ENCODE measurements at regions not wholly inside any gene's neighbourhood (a gene's known extent, or its start where the extent isn't known, plus 50 kb on each side); places are given as distances from the start of the nearest gene placed in this dataset.

DNA sequence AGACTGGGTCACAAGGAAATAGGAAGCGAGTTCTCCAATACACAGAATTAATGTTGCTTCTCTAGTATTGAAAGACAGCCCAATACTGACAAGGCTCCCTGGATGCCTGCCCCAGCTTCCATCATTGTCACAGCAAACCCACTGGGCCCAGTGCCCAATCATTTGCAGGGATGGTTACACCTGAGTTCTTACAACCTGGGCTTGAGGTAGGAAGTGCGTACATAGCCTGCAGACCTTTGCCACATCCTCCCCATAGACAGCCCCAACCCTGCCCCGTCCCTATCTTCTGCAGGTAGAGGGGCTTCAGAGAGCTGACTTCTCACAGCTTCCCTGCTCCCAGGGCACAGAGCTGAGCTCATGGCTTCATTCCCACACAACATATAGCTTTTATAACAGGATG, 108.1 kb upstream of the UBL3 start:
- 0% methylated on average over 2 of the region's 3 CpGs for whole genome bisulfite sequencing (ENCODE audit: insufficient coverage, low coverage, missing lambda C conversion rate)
- Histone ChIP-seq H3K9me1 (ENCODE audit: control insufficient read depth, insufficient read depth, low read length) (no peaks in the 10 kb centered on the region), H3K9ac (ENCODE audit: insufficient read depth in 1 of 2, low read depth in 2 of 2, low read length in 2 of 2) (no peak overlapping the region), H3K4me3 (no peak overlapping the region), H3K27ac (ENCODE audit: extremely low read depth, low read depth, low read length) (no peak overlapping the region), H3K4me2 (ENCODE audit: insufficient read depth, low read length) (no peak overlapping the region), H3K4me1 (replicated peaks in 1 of 2; ENCODE audit: control insufficient read depth in 2 of 2, insufficient read depth in 2 of 2, low read length in 2 of 2) (no peaks in the 10 kb centered on the region), H2AFZ (ENCODE audit: low read depth, low read length) (no peak overlapping the region), H3K9me3 (replicated peaks; ENCODE audit: control insufficient read depth, insufficient read depth, low read depth, low read length) (no peaks in the 10 kb centered on the region), H3K27me3 (ENCODE audit: control insufficient read depth in 2 of 2, insufficient read depth in 2 of 2, low read length in 2 of 2) (peaks cover 3 to 16% of the 10 kb centered on the region in 2 experiments; a peak in 2 of 5 replicates), H4K20me1 (replicated peaks; ENCODE audit: control insufficient read depth, insufficient read depth, low read length) (no peaks in the 10 kb centered on the region), H3K36me3 (ENCODE audit: control insufficient read depth, insufficient read depth, low read length) (no peaks in the 10 kb centered on the region), H3K79me2 (ENCODE audit: control insufficient read depth, insufficient read depth, low read length) (no peaks in the 10 kb centered on the region)
- TF ChIP-seq XRCC5 (IDR thresholded peaks at IDR 0.05; ENCODE audit: low read depth, low read length) (no peak), PURB (CRISPR knock-in tag; IDR thresholded peaks at IDR 0.05; ENCODE audit: low read depth) (no peak), FOXA3 (CRISPR knock-in tag; conservative IDR thresholded peaks at IDR 0.05 in 1 of 2, IDR thresholded peaks at IDR 0.05 in 1 of 2) (no peak), ZNF3 (CRISPR knock-in tag; IDR thresholded peaks at IDR 0.05) (no peak), RBFOX2 (IDR thresholded peaks at IDR 0.05; ENCODE audit: low read depth, low read length) (no peak), DACH1 (IDR thresholded peaks at IDR 0.05; ENCODE audit: partially characterized antibody) (no peak), NR4A1 (CRISPR knock-in tag; IDR thresholded peaks at IDR 0.05) (no peak), NR4A1 (tag; IDR thresholded peaks at IDR 0.05) (no peak), RFX1 (IDR thresholded peaks at IDR 0.05) (no peak), ZNF12 (CRISPR knock-in tag; IDR thresholded peaks at IDR 0.05) (no peak), ZNF586 (CRISPR knock-in tag; conservative IDR thresholded peaks at IDR 0.05) (no peak), HNRNPL (IDR thresholded peaks at IDR 0.05; ENCODE audit: low read depth, low read length) (no peak), ZBTB8A (IDR thresholded peaks at IDR 0.05; ENCODE audit: partially characterized antibody) (no peak), MXI1 (IDR thresholded peaks at IDR 0.05; ENCODE audit: low read depth, low read length) (no peak), WHSC1 (IDR thresholded peaks at IDR 0.05; ENCODE audit: low read length) (no peak)
- in situ Hi-C loops (cut with MboI) (no loop called here), intact Hi-C loops (cut with micrococcal nuclease) (no loop called here)
- FAIRE-seq (no peak), DNase-seq (ENCODE audit: extremely low read depth in 1 of 4, low spot score in 3 of 4) (no peak), ATAC-seq (no peak)
- BruUV-seq (replicated peaks) = no TSS peak
- POLR2A ChIA-PET = no interaction called here
- CTCF ChIA-PET (ENCODE audit: low intra/inter-chr PET ratio) = no interaction called here
